GM21825 (cell line): ENCODE measurements at regions not wholly inside any gene's neighbourhood (a gene's known extent, or its start where the extent isn't known, plus 50 kb on each side); places are given as distances from the start of the nearest gene placed in this dataset.
"Not testable (repeated sequence)": the region's sequence is repeated elsewhere in the genome, so short reads cannot be mapped to it uniquely, and the experiment has no call there.

Experiments
- ATAC-seq: cut with Tn5 transposase; IDR thresholded peaks from one replicate; pipeline ENCODE4 v1.9.1; 2021; ENCODE audit warnings: mild to moderate bottlenecking, moderate library complexity; ENCODE audit not compliant: unreplicated experiment

- ATAC-seq, result no peak
These were observed 317.4 kb downstream of the KIF20B start for GRCh38 chr10:90018819-90019218.

GRCh38 chr10:90020506-90020905, 319.1 kb downstream of the KIF20B start:
- no peak for ATAC-seq

- ATAC-seq, result no peak
These were observed 322.6 kb downstream of the KIF20B start for GRCh38 chr10:90023950-90024349.

- ATAC-seq, result no peak
These were observed 326.9 kb downstream of the KIF20B start for GRCh38 chr10:90028312-90028711.

- no peak for ATAC-seq
These were observed 330.4 kb downstream of the KIF20B start for GRCh38 chr10:90031776-90032175.

GRCh38 chr10:90032519-90032918, 331.1 kb downstream of the KIF20B start:
- no peak for ATAC-seq

GRCh38 chr10:90034862-90035261, 333.5 kb downstream of the KIF20B start:
- not testable (repeated sequence) for ATAC-seq

- no peak for ATAC-seq
These were observed 340.2 kb downstream of the KIF20B start for GRCh38 chr10:90041585-90041984.

GRCh38 chr10:90042075-90042474, 340.7 kb downstream of the KIF20B start:
- ATAC-seq, result no peak

- ATAC-seq, result peak; percentile 86
These were observed 345.9 kb downstream of the KIF20B start for GRCh38 chr10:90047243-90047729.

GRCh38 chr10:90051053-90051452, 349.7 kb downstream of the KIF20B start:
- no peak for ATAC-seq

GRCh38 chr10:90051474-90051873, 350.1 kb downstream of the KIF20B start:
- ATAC-seq, result no peak

- ATAC-seq, result no peak
These were observed 361.4 kb downstream of the KIF20B start for GRCh38 chr10:90062786-90063185.

- no peak for ATAC-seq
These were observed 362.9 kb downstream of the KIF20B start for GRCh38 chr10:90064295-90064694.

- ATAC-seq, result no peak
These were observed 365.0 kb downstream of the KIF20B start for GRCh38 chr10:90066435-90066834.

- ATAC-seq, result no peak
These were observed 374.6 kb downstream of the KIF20B start for GRCh38 chr10:90075995-90076394.

GRCh38 chr10:90079819-90080218, 378.4 kb downstream of the KIF20B start:
- ATAC-seq, result no peak

GRCh38 chr10:90086606-90087190, 385.3 kb downstream of the KIF20B start:
- not testable (repeated sequence) for ATAC-seq

- ATAC-seq, result peak; percentile 99
These were observed 386.0 kb downstream of the KIF20B start for GRCh38 chr10:90087197-90088023.

GRCh38 chr10:90088024-90088317, 386.6 kb downstream of the KIF20B start:
- no peak for ATAC-seq

- ATAC-seq, result no peak
These were observed 388.3 kb downstream of the KIF20B start for GRCh38 chr10:90089719-90090118.

GRCh38 chr10:90096196-90096595, 394.8 kb downstream of the KIF20B start:
- ATAC-seq, result no peak
